GM19238 (cell line): ENCODE measurements at regions not wholly inside any gene's neighbourhood (a gene's known extent, or its start where the extent isn't known, plus 50 kb on each side); places are given as distances from the start of the nearest gene placed in this dataset.

Experiments
- DNase-seq: peaks from one replicate; pipeline ENCODE4 v3.0.0; 2011; ENCODE audit warnings: low spot score; ENCODE audit not compliant: insufficient read length

GRCh38 chr5:107325866-107326265, 344.9 kb downstream of the EFNA5 start:
- no peak for DNase-seq

GRCh38 chr5:107324809-107325208, 345.9 kb downstream of the EFNA5 start:
- no peak for DNase-seq

- no peak for DNase-seq
These were observed 346.7 kb downstream of the EFNA5 start for GRCh38 chr5:107324071-107324470.

- no peak for DNase-seq
These were observed 347.2 kb downstream of the EFNA5 start for GRCh38 chr5:107323536-107323935.

GRCh38 chr5:107322936-107323335, 347.8 kb downstream of the EFNA5 start:
- DNase-seq, result no peak

- no peak for DNase-seq
These were observed 348.8 kb downstream of the EFNA5 start for GRCh38 chr5:107321906-107322305.

GRCh38 chr5:107320846-107321245, 349.9 kb downstream of the EFNA5 start:
- no peak for DNase-seq

- DNase-seq, result no peak
These were observed 350.4 kb downstream of the EFNA5 start for GRCh38 chr5:107320376-107320775.

GRCh38 chr5:107319901-107320300, 350.8 kb downstream of the EFNA5 start:
- no peak for DNase-seq

GRCh38 chr5:107314330-107314729, 356.4 kb downstream of the EFNA5 start:
- no peak for DNase-seq

GRCh38 chr5:107313921-107314320, 356.8 kb downstream of the EFNA5 start:
- DNase-seq, result no peak

- no peak for DNase-seq
These were observed 357.6 kb downstream of the EFNA5 start for GRCh38 chr5:107313098-107313497.

- DNase-seq, result no peak
These were observed 360.6 kb downstream of the EFNA5 start for GRCh38 chr5:107310181-107310580.

GRCh38 chr5:107306594-107306993, 364.1 kb downstream of the EFNA5 start:
- no peak for DNase-seq

GRCh38 chr5:107306002-107306401, 364.7 kb downstream of the EFNA5 start:
- no peak for DNase-seq

- no peak for DNase-seq
These were observed 366.1 kb downstream of the EFNA5 start for GRCh38 chr5:107304684-107305083.

- no peak for DNase-seq
These were observed 367.4 kb downstream of the EFNA5 start for GRCh38 chr5:107303171-107303968.

GRCh38 chr5:107302441-107302840, 368.3 kb downstream of the EFNA5 start:
- DNase-seq, result no peak

- no peak for DNase-seq
These were observed 368.7 kb downstream of the EFNA5 start for GRCh38 chr5:107301999-107302398.

GRCh38 chr5:107300721-107301327, 369.9 kb downstream of the EFNA5 start:
- DNase-seq, result no peak

GRCh38 chr5:107296572-107296971, 374.2 kb downstream of the EFNA5 start:
- DNase-seq, result no peak

- DNase-seq, result no peak
These were observed 374.8 kb downstream of the EFNA5 start for GRCh38 chr5:107295914-107296313.

- DNase-seq, result no peak
These were observed 376.1 kb downstream of the EFNA5 start for GRCh38 chr5:107294669-107295068.
